A549 (cell line): ENCODE measurements at regions not wholly inside any gene's neighbourhood (a gene's known extent, or its start where the extent isn't known, plus 50 kb on each side); places are given as distances from the start of the nearest gene placed in this dataset.

Experiments used
- ATAC-seq, 2 experiments: fragments of 200-7000 bp in 1 of 2; fragments of >200 bp in 1 of 2; cut with Nextera tagmentation in 1 of 2; cut with Tn5 transposase in 1 of 2; 3 replicates each; pipeline versions ENCODE4 v1.8.0 to v1.9.1; 2018 to 2020; ENCODE audit warnings: mild to moderate bottlenecking in 1 of 2, moderate library complexity in 1 of 2
- CTCF ChIA-PET: fragments of 300-600 bp; sonication (Branson Sonifier 250); formaldehyde crosslinking; extraction: SDS; loops from one replicate; lab custom pipeline; 2021; ENCODE audit warnings: antibody characterized with exemption, inconsistent platforms; lab: Yijun Ruan, JAX
- POLR2A ChIA-PET: fragments of 350-600 bp; formaldehyde crosslinking; extraction: SDS; loops from one replicate; lab custom pipeline; 2021; ENCODE audit warnings: antibody characterized with exemption, inconsistent platforms; lab: Yijun Ruan, JAX
- DNase-seq, 2 experiments: peaks; one replicate each; pipeline versions ENCODE4 v3.0.0 to v3.0.0-alpha.2; 2011 to 2016; ENCODE audit warnings: low read depth in 1 of 2, low spot score in 1 of 2
- FAIRE-seq: peaks from 2 replicates; lab custom pipeline; 2011; peaks lifted over from hg19 to GRCh38; lab: Jason Lieb, UNC
- H3K27ac ChIP-seq, 2 experiments: fragments of >200 bp; sonication (Bioruptor Twin); formaldehyde crosslinking; 3 replicates each; pipeline ENCODE4 v1.5.1; 2016 to 2017
- H3K4me1 ChIP-seq: fragments of >200 bp; sonication (Bioruptor Twin); formaldehyde crosslinking; 3 replicates; pipeline ENCODE4 v1.6.1; 2016
- H3K4me2 ChIP-seq: fragments of >200 bp; sonication (Bioruptor Twin); formaldehyde crosslinking; 3 replicates; pipeline ENCODE4 v1.6.1; 2016
- H3K4me3 ChIP-seq: fragments of >200 bp; sonication (Bioruptor Twin); formaldehyde crosslinking; 3 replicates; pipeline ENCODE4 v1.5.1; 2016
- H3K9me3 ChIP-seq: fragments of >200 bp; sonication (Bioruptor Twin); formaldehyde crosslinking; 3 replicates; pipeline ENCODE4 v1.6.1; 2016
- BCL3 ChIP-seq: fragments of >200 bp; sonication (Bioruptor Twin); formaldehyde crosslinking; IDR thresholded peaks from 3 replicates; pipeline ENCODE4 v1.6.1; 2016
- BHLHE40 ChIP-seq: IDR thresholded peaks from 2 replicates; pipeline ENCODE4 v1.6.1; 2012; ENCODE audit warnings: low read depth, low read length, inconsistent platforms
- CBX2 ChIP-seq: fragments of 200-600 bp; sonication (generic); IDR thresholded peaks from 2 replicates; pipeline ENCODE4 v1.6.1; 2016; ENCODE audit warnings: low read depth, mild to moderate bottlenecking, borderline replicate concordance
- CBX8 ChIP-seq: fragments of 200-600 bp; sonication (generic); IDR thresholded peaks from 2 replicates; pipeline ENCODE4 v1.6.1; 2016
- CEBPB ChIP-seq, 2 experiments: fragments of >200 bp in 1 of 2; sonication (Bioruptor Twin) in 1 of 2; formaldehyde crosslinking in 1 of 2; IDR thresholded peaks; 2 replicates each; pipeline ENCODE4 v1.6.1; 2012 to 2016
- E2F6 ChIP-seq: IDR thresholded peaks from 2 replicates; pipeline ENCODE4 v1.6.1; 2012; ENCODE audit warnings: low read depth, borderline replicate concordance
- FOSB ChIP-seq: fragments of 250-450 bp; sonication (Bioruptor Pico); IDR thresholded peaks from 2 replicates; pipeline ENCODE4 v1.5.0; 2020; ENCODE audit warnings: mild to moderate bottlenecking, moderate library complexity
- GATA3 ChIP-seq: IDR thresholded peaks from 2 replicates; pipeline ENCODE4 v1.6.1; 2012; ENCODE audit warnings: borderline replicate concordance
- HOXB13 ChIP-seq: fragments of 250-450 bp; sonication (Bioruptor Pico); IDR thresholded peaks from 2 replicates; pipeline ENCODE4 v1.5.0; 2020; ENCODE audit warnings: low read depth, mild to moderate bottlenecking, moderate library complexity
- HOXB5 ChIP-seq: fragments of 250-450 bp; sonication (Bioruptor Pico); IDR thresholded peaks from 2 replicates; pipeline ENCODE4 v1.5.0; 2020; ENCODE audit warnings: mild to moderate bottlenecking, moderate library complexity
- KDM1A ChIP-seq: fragments of 200-600 bp; sonication (generic); IDR thresholded peaks from 2 replicates; pipeline ENCODE4 v1.6.1; 2016; ENCODE audit warnings: low read depth, mild to moderate bottlenecking
- KDM5A ChIP-seq: fragments of 200-600 bp; sonication (generic); IDR thresholded peaks from 2 replicates; pipeline ENCODE4 v1.6.1; 2016; ENCODE audit warnings: antibody characterized with exemption, mild to moderate bottlenecking
- MAX ChIP-seq: IDR thresholded peaks from 2 replicates; pipeline ENCODE4 v1.6.1; 2012
- MYC ChIP-seq: IDR thresholded peaks from 2 replicates; pipeline ENCODE4 v1.6.1; 2012; ENCODE audit warnings: mild to moderate bottlenecking, inconsistent platforms, low read length, improper control_type of control experiment, borderline replicate concordance
- NR3C1 ChIP-seq: fragments of >200 bp; sonication (Bioruptor Twin); formaldehyde crosslinking; IDR thresholded peaks from 3 replicates; pipeline ENCODE4 v1.6.1; 2017
- PHF8 ChIP-seq: fragments of 200-600 bp; sonication (generic); IDR thresholded peaks from 2 replicates; pipeline ENCODE4 v1.6.1; 2016; ENCODE audit warnings: low read depth, mild to moderate bottlenecking, antibody characterized with exemption, moderate library complexity, borderline replicate concordance
- RARB ChIP-seq: fragments of 250-450 bp; sonication (Bioruptor Pico); IDR thresholded peaks from 2 replicates; pipeline ENCODE4 v1.8.0; 2021; ENCODE audit warnings: mild to moderate bottlenecking, moderate library complexity
- RFX5 ChIP-seq: fragments of 450-650 bp; IDR thresholded peaks from 2 replicates; pipeline ENCODE4 v1.7.1; 2014; ENCODE audit warnings: antibody characterized with exemption, mild to moderate bottlenecking, moderate library complexity
- SMC3 ChIP-seq: fragments of >200 bp; sonication (Bioruptor Twin); formaldehyde crosslinking; IDR thresholded peaks from 3 replicates; pipeline ENCODE4 v1.6.1; 2018; ENCODE audit warnings: inconsistent platforms
- TP53 ChIP-seq: fragments of 250-450 bp; sonication (Bioruptor Pico); IDR thresholded peaks from 2 replicates; pipeline ENCODE4 v1.5.0; 2021; ENCODE audit warnings: mild to moderate bottlenecking, moderate library complexity
- ZC3H11A ChIP-seq: fragments of 450-650 bp; IDR thresholded peaks from 2 replicates; pipeline ENCODE4 v1.6.1; 2014; ENCODE audit warnings: antibody characterized with exemption, mild to moderate bottlenecking
- ZSCAN20 ChIP-seq: fragments of 250-450 bp; sonication (Bioruptor Pico); IDR thresholded peaks from 2 replicates; pipeline ENCODE4 v1.8.0; 2022; ENCODE audit warnings: mild to moderate bottlenecking, moderate library complexity
- WGBS: methylation state at CpG from one replicate; pipeline ENCODE4 v1.1.6; 2017; ENCODE audit errors: missing lambda C conversion rate; 5-methylcytosine and 5-hydroxymethylcytosine counted together

- CTCF ChIA-PET: no interaction called here
- no peak for FAIRE-seq
- POLR2A ChIA-PET: no interaction called here
Measured at GRCh38 chr20:56940466-56940865, 311.4 kb downstream of the TFAP2C start.

GRCh38 chr20:56941101-56941686 is 312.1 kb downstream of the TFAP2C start:
- DNase-seq (no peak), ATAC-seq (no peak), FAIRE-seq (no peak)
- Histone ChIP-seq H3K27ac (no peak overlapping the region), H3K4me1 (no peaks in the 10 kb centered on the region), H3K4me2 (no peak overlapping the region), H3K4me3 (no peak overlapping the region), H3K9me3 (no peaks in the 10 kb centered on the region)
- CTCF ChIA-PET: interaction anchor here (0.9 to 1.6 kb wide), 2 partner anchors 33 to 311 kb away, joined by 3 to 5 read pairs; no protein-coding TSS in a partner anchor
- POLR2A ChIA-PET: no interaction called here
- TF ChIP-seq HOXB5 (CRISPR knock-in tag) (no peak), KDM5A (no peak), ZC3H11A (peak; percentile 70), BHLHE40 (no peak), KDM1A (no peak)
- WGBS: 87% methylated on average over 8 of the region's 8 CpGs

More at GRCh38 chr20:56940466-56940865, 311.4 kb downstream of the TFAP2C start:
- Histone ChIP-seq H3K27ac (no peak overlapping the region), H3K9me3 (no peaks in the 10 kb centered on the region), H3K4me1 (no peaks in the 10 kb centered on the region), H3K4me2 (no peak overlapping the region), H3K4me3 (no peak overlapping the region)
- no peak for TF ChIP-seq MAX
- no peak for TF ChIP-seq ZC3H11A
- ATAC-seq: no peak
- no peak for DNase-seq

GRCh38 chr20:56943946-56944945 is 315.1 kb downstream of the TFAP2C start:
- CTCF ChIA-PET: interaction anchor here (0.7 to 1.4 kb wide), 6 partner anchors 22 to 314 kb away, joined by 3 to 6 read pairs (median 4); no protein-coding TSS in a partner anchor
- H3K27ac ChIP-seq: no peak overlapping the region
- TF ChIP-seq FOSB (no peak), CBX2 (no peak), PHF8 (no peak), RARB (CRISPR knock-in tag) (no peak)
- TF ChIP-seq, all 56 proteins: peak for 0
- ATAC-seq (no peak), FAIRE-seq (no peak), DNase-seq (no peak)
- H3K4me3 ChIP-seq: no peak overlapping the region
- no peak overlapping the region for H3K4me2 ChIP-seq
- POLR2A ChIA-PET: no interaction called here
- H3K9me3 ChIP-seq: no peaks in the 10 kb centered on the region
- WGBS: 78% methylated on average over 17 of the region's 17 CpGs
- no peaks in the 10 kb centered on the region for H3K4me1 ChIP-seq

GRCh38 chr20:56945057-56945456 is 316.0 kb downstream of the TFAP2C start:
- ChIA-PET POLR2A (no interaction called here), CTCF (interaction anchor here (0.7 to 1.4 kb wide), 8 partner anchors 10 to 315 kb away, joined by 3 to 6 read pairs (median 4); no protein-coding TSS in a partner anchor)
- TF ChIP-seq NR3C1 (no peak), RFX5 (no peak), HOXB13 (no peak), BCL3 (no peak), MYC (no peak), ZSCAN20 (CRISPR knock-in tag) (no peak), BHLHE40 (no peak), E2F6 (no peak), GATA3 (no peak), TP53 (CRISPR knock-in tag) (no peak), CBX8 (no peak), CEBPB (IDR thresholded peaks at IDR 0.05) (no peak), SMC3 (no peak)
- 67% methylated on average over 5 of the region's 5 CpGs for WGBS
- Histone ChIP-seq H3K4me2 (no peak overlapping the region), H3K27ac (no peak overlapping the region), H3K4me3 (no peak overlapping the region), H3K4me1 (no peaks in the 10 kb centered on the region), H3K9me3 (no peaks in the 10 kb centered on the region)
- FAIRE-seq: no peak
- ATAC-seq: no peak
- DNase-seq: no peak
